ENCODE measurements at regions not wholly inside any gene's neighbourhood (a gene's known extent, or its start where the extent isn't known, plus 50 kb on each side); places are given as distances from the start of the nearest gene placed in this dataset.

DNA sequence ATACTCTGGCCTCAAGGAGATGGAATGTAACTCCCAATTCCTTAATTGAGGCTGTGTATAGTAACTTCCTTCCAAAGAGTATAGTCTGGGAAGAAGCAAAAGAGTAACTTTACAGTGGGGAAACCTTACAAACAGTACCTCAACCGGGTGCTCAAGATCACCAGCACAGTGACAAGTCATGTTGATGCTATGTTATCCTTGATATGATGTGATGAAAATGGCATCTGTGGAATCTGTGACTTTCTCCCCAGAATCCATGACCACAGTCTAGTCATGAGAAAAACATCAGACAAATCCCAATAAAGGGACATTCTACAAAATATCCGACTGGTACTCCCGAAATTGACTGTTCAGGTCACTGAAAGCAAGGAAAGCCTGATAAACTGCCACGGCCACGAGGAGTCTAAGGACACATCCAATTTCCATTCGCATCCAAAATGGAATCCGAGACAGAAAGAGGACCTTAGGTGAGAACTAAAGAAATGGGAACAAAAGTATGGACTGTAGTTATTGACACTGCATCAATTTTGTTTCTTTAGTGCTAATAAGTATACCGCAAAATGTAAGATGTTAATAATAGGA is 97.3 kb upstream of the FRMD6 start:
- DNase-seq, result no peak

DNA sequence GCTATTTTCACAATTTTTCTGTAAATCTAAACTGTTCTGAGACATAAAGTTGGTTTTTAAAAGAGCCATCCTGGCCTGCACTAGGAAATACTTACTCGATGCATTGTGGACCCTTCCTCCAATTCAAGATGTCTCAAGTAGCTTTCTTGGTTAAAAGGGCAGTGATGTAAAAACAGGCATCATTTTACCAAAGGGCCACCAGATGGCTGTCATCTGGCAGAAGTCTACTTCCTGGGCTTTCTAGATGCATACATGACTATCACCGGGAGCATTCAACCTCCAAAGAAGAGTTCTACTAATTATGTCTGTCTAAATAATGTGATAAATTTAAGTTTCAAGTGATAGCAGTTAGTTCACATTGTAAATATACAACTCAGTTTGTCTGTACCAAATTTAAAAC is 96.8 kb upstream of the FRMD6 start:
- DNase-seq, result no peak

DNA sequence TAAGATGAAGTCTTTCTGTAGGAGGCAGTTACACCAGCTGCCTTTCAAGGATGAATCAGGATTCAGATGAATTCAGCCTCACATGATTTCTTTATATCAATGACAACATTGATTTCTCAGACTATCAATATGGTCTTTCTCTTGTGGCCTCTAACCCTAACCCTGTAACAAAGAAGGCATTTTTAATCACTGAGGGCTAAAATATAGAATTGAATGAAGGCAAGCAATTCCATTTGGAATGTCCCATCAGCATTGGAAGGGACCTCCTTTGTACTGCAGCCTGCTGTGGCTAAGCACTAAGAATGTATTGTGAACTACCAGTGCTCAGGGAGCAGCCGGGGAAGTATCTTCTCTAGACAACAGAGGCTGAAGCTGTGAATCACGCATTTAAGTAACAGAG is 90.6 kb upstream of the FRMD6 start:
- DNase-seq, result no peak

DNA sequence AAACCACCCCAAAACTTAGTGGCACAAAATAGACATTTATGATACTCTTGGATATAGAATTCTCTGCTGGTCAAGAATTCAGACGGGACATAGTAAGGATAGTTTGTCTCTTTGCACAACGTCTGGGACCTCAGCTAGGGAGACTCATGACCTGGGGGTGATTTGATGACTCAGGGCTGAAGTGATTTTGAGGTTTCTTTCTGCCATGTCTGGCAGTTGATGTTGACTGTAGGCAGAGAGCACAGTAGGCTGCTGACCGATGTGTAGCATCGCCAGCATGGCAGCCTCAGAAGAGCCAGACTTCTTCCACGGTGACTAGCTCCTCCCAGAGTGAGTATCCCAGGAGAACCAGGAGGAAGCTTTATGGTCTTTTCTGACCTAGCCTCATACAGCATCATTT is 88.9 kb upstream of the FRMD6 start:
- DNase-seq, result no peak

DNA sequence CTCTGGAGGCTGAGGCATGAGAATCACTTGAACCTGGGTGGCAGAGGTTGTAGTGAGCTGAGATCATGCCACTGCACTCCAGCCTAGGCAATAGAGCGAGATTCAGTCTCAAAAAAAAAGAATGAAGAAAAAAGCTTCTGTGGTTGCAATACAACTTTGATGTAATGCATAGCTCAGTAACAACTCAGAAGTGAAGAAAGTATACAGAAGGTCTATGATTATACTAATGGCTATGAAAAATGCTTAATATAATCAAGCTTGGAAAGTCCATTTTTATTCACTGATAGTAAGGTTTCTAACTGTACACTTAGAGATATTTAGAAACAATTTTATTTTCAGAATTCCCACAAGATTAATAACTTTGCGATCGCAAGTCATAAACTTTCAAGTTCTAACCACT is 88.2 kb upstream of the FRMD6 start:
- DNase-seq, result no peak

DNA sequence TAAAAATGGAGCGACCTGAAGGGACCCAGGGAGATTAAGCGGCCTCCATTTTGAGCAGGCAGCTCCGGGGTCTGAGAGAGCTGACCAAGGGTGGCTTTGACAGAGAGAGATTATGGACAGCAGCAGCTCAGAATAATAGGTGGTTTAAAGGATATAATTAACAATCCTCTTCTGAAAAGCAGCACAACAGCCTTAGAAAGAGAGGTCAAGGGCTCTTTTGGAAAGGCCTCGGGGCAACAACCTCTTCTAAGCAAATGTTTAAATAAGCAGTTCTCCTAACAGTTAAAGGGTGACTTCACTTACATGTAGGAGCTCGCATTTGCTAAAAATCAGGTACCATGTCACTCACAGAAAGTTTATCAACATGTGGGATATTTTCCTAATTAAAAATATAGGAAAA is 87.2 kb upstream of the FRMD6 start:
- no peak for DNase-seq

DNA sequence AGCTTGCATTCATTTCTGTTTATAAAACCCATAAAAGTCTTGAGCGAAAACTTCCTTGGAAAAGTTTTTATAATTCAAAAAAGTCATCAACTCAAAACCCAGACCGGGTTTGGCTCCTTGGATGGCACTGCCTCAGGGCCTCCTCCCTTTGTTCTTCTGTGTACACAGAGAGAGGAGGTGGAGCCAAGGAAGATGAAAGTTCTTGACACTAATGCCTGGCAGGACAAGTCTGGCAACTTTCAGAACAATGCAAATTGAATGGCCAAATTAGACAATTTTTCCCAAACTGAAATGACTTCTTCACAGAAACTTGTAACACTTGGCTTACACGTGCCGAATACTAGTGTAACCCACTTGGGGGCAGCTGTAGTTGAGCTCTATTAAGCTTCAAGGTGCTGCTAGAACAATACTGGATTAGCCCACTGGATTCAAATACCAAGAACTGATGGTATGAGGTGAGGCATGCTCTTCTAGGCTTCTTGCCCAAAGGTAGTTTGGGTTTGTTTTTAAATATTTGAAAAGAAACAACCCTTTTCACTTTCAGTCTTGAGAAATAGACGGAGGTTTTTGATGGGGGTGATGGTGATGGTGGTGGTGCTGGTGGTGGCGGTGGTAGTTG is 86.6 kb upstream of the FRMD6 start:
- no peak for DNase-seq

DNA sequence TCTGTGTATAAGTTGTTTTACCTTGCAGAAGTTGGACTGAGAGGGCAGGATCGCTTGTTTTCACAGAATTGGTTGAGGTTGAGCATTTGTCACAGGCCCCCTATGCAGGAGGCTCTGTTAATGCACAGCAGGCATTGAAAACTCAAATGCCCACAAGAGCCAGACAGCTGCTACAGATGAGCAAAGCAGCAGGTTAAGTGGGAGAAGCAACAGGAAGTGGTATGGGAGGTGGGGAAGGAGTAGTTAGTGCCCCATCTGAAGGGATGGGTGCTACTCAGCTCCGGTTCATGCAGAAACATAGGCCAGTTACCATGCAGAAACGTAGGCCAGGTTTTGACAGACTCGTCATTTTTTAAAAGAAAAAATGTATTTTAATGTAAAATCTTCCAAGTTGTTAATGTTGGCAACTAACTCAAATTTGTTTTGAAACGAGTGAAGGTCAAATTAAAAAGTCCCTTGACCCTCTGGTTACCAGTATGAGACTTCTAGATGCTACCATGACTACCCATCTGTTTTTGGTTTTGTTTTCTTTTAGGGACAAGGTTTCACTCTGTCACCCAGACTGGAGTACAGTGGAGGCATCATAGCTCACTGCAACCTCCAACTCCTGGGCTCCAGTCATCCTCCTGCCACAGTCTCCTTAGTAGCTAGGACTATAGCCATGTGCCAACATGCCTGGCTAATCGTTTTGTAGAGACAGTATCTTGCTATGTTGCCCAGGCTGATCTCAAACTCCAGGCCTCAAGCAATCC is 84.7 kb upstream of the FRMD6 start:
- DNase-seq, result peak; percentile 2

DNA sequence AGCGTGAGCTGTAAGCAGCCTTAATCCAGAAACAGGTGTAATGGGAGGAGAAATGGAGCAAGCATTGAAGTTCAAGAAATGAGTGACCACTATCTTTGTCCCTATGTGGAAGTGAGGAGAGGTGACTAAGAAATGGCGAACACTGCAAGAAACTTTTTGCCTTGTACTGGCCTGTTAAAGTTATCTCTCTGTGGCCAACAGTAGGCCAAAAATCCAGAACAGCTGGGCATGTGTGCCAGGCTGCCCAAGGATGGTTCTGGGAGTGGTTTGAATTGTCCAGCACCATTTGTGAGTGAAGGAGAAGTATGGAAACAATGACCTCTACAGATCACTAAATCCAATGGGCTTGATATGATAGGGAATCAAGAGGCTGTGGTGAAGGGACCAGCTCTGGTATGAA is 83.3 kb upstream of the FRMD6 start:
- DNase-seq, result no peak

DNA sequence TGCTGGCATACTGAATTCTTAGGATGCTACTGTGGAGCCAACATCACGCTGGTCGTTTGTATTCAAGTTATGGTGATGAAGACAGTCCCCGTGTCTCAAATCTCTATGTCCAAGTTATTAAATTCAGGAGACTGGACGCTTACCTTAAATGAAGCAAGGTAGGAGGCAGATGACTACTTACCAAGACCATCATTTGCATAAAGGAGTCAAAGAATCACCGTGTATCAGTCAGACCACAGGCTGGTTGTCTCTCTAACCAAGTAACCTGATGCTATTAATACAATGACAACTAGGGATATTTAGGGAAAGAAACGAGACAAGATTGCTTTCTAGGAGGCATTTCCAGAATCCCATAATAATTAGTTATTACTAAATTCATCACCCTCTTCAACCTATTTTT is 78.1 kb upstream of the FRMD6 start:
- no peak for DNase-seq

DNA sequence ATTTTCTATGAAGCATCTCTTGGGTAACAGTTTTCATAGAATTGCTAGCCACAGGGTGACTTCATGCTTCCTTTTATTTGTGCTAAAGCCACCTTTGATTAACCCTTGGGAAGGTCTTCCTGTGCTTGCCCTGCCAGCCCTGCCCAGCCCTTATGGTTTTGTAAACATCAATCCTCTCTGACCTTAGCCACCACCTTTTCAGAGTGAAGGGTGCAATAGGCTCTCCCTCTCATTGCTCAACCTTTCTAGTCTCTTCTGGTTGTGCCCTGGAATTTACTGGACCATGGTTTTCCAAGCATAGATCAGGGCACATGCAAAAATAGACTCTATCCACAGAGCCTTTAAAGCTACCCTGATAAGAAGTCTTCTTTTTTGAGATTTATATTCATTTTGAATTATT is 77.7 kb upstream of the FRMD6 start:
- DNase-seq, result no peak

DNA sequence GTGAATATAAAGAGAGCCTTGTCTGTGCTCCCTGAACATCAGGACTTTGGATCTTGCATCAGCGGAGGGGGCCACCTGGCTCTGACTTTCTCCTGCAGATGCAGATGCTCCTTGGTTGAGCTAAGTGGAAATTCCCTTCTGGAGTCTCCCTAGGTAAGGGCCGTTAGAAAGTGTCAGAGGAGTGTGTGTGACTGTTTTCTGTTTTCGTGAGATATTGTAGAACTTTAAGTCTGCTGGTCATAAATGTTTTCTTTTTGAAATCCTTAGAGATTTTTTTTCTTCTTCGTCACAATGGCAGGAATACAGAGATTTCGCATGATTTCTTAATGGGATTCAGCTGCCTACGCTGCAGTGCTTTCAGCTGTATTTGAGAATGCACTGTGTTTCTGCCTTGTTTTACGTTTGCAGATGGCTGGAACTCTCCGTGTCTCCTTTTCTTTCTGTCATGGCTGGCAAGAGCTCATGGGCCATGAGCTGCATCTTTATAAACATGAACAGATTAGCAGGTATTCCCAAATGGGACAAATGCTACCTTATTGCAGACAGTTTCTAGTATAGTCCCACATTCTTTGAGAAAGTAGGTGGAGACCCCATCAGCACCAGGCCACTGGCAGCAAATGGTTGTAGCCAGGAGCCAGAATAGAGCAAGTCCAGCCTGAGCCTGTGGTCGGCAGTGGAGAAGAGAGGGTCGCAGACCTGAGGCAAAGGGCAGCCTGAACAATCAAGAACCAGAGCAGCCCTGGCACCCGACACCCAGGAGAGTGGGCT is 76.2 kb upstream of the FRMD6 start:
- DNase-seq, result no peak

DNA sequence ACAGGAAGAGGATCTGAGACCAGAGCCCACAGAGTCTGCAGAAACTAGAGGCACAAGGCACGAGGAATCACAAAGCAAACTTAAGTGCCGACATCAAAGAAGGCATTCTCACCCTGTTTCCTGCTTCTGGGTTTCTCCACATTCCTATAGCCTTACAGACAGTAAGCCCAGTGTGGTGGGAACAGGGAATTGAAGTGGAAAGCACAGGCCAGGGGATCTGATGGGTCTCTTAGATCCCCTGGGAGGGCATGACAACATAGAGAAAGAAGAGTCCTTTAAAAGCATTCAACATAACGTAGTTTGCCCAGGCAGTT is 75.6 kb upstream of the FRMD6 start:
- DNase-seq, result no peak

DNA sequence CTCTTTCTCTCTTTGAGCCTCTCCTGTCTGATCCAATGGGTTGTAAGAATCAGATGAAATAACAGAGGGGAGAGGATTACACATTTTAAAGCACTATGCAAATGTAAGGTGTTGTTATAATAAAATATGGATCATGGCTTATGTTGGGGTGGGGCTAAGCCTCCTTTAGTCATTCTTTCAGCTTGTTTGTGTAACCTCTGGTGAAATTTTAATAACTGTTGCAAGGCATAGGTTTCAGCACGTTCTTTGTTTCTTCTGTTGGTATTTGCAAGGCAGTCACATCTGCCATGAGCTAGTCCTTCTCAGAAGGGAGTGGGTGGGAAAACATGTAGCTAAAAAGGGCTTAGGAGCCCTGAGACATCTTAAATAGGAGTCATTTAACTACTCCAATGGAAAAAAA is 74.8 kb upstream of the FRMD6 start:
- DNase-seq, result no peak

DNA sequence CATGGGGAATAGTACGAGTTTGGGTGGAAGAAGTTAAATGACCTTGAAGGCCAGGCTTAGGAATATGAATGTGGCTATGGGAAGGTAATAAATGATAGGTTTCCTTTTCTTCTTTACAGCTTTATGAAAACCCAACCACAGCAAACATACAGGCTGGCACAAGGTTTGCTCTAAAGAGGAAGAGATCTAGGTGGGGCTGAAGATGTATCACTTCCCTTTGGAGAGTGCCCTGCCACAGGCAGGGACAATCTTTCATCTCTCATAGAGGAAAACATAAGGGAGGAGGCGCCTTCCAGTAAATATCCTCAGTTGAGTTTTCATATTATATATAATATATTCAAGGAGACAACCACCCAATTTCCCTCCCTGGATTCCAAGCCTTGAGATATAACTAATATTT is 72.9 kb upstream of the FRMD6 start:
- no peak for DNase-seq

DNA sequence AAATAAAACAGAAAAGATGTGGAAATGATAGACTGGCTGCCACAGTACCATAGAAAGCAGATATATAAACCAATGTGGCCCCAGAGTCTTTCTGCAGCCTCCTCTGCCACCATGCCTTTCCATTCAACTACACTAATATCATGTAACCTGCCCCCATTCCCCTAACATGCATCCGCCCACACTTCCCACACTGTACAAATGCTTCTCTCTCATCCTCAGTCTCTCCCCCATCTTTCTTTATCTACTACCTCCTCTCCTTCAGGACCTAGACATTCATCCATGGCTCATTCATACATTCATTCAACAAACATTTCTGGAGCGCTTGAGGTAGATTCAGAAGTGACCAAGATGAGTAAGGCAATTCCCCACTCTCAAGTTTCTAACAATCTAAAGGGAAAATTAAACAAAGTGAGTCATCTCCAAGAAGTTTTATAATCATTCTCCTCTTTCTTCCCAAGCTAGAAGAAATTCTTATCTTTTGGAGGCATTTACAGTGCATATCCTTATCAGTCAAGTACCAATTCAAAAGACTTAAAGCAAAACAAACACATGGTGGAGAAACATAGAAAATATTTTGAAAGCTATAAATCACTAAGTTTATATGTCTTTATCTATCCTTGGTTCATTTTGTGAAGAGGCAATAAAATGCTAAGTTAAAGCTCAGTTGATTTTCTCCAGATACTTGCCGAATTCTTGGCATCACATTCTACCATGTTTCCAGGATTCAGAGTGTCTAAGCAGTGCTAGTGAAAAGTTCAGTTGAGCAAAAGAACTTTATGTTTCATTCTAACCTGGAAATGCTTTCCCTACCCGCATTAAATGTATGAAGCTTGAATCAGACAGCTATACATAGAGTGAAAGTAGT is 70.5 kb upstream of the FRMD6 start:
- no peak for DNase-seq

DNA sequence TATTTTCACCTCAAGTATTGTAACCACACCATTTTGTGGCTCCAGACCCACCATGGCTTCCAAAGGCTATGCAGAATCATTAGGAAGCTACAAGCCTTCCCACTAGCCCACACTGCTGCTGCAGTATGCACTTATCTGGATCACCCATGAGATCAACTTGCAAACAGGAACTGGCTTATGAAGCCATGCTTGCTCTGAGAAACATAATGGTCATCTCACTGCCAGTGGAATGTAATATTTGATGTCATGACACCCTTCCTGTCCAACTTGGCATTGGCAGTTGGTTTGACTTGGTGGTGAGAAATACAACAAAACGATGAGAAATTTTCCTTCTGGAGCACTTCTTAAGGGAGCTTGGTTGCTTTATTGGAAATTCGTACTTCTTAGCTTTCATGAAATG is 69.3 kb upstream of the FRMD6 start:
- no peak for DNase-seq

DNA sequence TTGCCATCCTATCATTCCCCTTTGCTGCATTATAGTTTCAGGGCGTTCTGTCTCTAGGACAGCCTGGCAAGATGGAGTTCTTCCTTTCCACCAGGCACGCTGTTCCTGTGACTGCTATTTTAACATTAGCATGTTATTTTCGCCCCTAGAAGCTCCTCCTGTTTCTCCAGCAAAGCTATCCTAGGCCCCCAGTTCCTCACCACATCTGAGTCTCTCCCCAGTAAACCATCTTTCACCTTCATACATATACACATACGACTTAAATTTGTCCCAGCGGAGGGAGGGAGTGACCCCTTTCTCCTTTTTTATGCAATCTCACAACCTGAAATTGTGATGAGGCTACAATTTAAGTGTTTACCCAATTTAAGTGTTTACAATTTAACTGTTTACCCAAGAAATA is 66.7 kb upstream of the FRMD6 start:
- no peak for DNase-seq

DNA sequence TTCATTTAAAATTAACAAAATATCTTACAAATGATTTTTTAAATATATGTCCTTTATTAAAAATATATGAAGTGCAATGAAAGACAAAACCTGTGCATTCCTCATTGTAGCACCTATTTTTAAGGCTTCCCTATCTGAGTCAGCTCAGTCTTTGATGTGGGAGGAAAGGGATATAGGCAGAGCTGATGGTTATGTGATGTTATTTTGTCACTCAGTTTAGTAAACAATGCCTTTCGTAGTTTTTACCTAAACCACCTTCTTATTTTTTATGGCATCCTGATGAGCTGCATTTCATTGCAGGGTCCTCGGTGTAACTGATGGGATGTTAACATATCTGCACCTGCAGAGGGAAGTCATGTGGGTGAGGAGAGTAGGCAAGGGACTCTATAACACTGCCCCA is 58.9 kb upstream of the FRMD6 start:
- DNase-seq, result peak; percentile 17

DNA sequence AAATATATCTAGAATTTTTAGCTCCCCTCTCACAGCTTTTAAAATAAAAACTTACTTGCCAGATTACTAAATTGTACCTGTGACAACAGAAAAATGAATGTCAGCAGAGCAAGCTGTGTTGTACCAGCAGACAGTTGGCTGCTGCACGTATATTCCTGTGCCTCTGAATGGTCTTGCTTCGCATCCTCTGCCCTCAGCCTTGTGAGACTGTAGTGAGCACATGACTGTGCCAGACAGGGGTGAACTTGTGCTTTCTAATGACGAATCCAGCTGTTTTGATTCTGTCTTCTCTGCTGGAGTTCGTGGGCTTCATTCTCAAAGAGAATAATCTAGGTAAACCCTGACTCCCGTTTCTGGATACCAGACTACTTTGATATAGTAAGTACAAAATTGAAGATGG is 58.3 kb upstream of the FRMD6 start:
- DNase-seq, result no peak

DNA sequence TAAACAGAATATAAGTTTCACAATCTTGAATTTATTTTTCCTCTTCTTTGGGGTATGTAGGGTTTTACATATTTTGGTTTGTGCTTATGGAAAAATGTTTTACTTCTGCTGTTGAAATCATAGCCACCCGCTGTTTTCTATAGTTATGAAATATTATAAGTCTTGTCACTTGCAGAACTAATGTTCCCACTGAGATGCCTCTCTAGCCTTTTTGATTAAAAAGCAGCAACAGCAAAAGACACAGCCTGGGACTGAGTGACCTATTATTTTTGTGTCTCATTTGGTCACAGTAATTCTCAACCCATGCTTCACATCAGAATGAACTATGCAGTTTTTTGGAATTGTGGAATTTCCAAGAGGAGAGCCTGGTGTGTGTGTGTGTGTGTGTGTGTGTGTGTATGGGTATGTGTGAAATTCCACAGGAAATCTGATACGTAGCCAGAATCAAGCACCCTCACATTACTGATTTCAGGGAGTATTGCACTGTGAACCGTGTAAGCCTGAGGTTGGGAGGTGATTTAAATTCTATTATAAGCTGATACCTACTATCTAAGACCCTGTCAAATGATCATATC is 55.7 kb upstream of the FRMD6 start:
- no peak for DNase-seq

DNA sequence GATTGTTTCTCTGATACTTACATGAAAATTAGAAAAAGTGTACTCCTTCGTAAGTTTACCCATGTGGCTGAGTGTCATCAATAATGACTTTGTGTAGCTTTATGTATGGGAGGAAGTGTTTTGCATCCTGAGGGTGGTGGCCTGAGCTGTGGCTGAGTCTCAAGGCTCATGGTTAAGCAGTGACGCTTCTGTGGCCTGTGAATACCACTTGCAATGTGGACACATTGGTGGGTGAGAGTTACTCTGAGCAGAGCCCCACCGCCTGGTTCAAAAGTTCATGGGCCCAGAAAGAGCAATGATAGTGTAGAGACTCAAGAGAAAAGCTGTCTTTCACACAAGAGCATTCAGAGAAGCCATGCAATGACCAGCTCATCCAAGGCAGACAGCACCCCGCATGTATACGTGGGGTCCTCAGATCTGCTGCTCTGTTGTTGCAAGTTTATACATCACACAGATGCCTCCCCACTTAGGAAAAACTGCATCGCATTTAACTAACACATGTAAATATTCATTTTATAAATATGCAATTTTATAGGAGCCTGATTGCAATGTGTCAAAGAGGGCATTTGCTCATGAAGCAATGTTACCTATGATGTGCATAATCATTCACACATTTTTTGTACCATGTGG is 55.1 kb upstream of the FRMD6 start:
- no peak for DNase-seq

All from activated CD4-positive, alpha-beta T cell treated with anti-CD3 and anti-CD28 coated beads, Interleukin-2, amount 50 U/mL, for 16 hours (primary cell).